ENCODE measurements at regions not wholly inside any gene's neighbourhood (a gene's known extent, or its start where the extent isn't known, plus 50 kb on each side); places are given as distances from the start of the nearest gene placed in this dataset.

DNA sequence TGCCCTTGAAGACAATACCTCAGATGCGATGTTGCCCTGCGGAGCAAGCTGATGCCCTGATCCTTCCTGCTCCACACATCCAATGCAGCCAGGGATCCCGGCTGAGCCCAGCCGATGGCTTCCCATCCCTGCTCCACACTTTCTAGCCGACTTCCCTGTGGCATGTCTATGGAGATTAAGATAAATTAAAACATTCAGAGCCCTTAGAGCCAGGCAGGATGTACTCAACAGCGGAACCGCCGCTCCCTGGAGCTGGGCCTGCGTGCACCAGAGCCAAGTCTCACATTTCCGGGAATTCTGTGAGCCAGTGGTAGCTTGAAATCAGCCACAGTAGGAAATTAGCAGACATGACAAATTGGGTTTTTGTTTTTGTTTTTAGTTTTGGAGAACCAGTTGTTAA lies 620.6 kb downstream of the GALR1 start:
- Histone ChIP-seq H3K27me3 (no peaks in the 10 kb centered on the region), H3K4me3 (no peak overlapping the region), H3K9me3 (no peaks in the 10 kb centered on the region), H3K27ac (peak overlapping the region in 6 of 12 donors; percentile 18 to 67 (median 40)), H3K4me1 (peaks cover 0 to 4% (median 0%) of the 10 kb centered on the region in 12 donors), H3K36me3 (no peaks in the 10 kb centered on the region)
- ATAC-seq (peak in 3 of 4 donors; percentile 47 to 81 (median 59)), DNase-seq (peak in 2 of 5 donors; percentile 40 to 50)
- 47 to 65% (median 61%) methylated on average over 10 of the region's 10 CpGs for WGBS, 4 donors
- TF ChIP-seq POLR2A (IDR thresholded peaks at IDR 0.05) (no peak), CTCF (IDR thresholded peaks at IDR 0.05) (no peak)
- intact Hi-C loops (cut with DNase I): loop anchor here in 1 of 10 donors (5.0 kb wide), 1 partner anchor 52 kb away; no protein-coding TSS in a partner anchor

GRCh38 chr18:77870894-77871293 lies 621.2 kb downstream of the GALR1 start:
- Histone ChIP-seq H3K4me3 (no peak overlapping the region), H3K4me1 (peaks cover 0 to 4% (median 0%) of the 10 kb centered on the region in 12 donors), H3K27ac (peak overlapping the region in 6 of 12 donors; percentile 15 to 67 (median 32)), H3K9me3 (no peaks in the 10 kb centered on the region), H3K27me3 (no peaks in the 10 kb centered on the region), H3K36me3 (no peaks in the 10 kb centered on the region)
- WGBS, 4 donors: 84 to 89% (median 87%) methylated on average over 10 of the region's 10 CpGs
- DNase-seq (no peak), ATAC-seq (no peak)
- intact Hi-C loops (cut with DNase I): loop anchor here in 1 of 10 donors (5.0 kb wide), 1 partner anchor 51 kb away; no protein-coding TSS in a partner anchor
- no peak for TF ChIP-seq CTCF (IDR thresholded peaks at IDR 0.05)
- TF ChIP-seq POLR2A (IDR thresholded peaks at IDR 0.05): no peak

- no peaks in the 10 kb centered on the region for H3K36me3 ChIP-seq
- ATAC-seq: no peak
- WGBS, 4 donors: 92 to 96% (median 95%) methylated on average over 8 of the region's 8 CpGs
- no peaks in the 10 kb centered on the region for H3K27me3 ChIP-seq
- peaks cover 0 to 4% (median 0%) of the 10 kb centered on the region in 12 donors for H3K4me1 ChIP-seq
- intact Hi-C loops (cut with DNase I): loop anchor here in 1 of 10 donors (5.0 kb wide), 1 partner anchor 50 kb away; no protein-coding TSS in a partner anchor
- H3K27ac ChIP-seq: no peak overlapping the region
- no peak overlapping the region for H3K4me3 ChIP-seq
- TF ChIP-seq CTCF (IDR thresholded peaks at IDR 0.05) (no peak), POLR2A (IDR thresholded peaks at IDR 0.05) (no peak)
- no peak for DNase-seq
- no peaks in the 10 kb centered on the region for H3K9me3 ChIP-seq
Observed at GRCh38 chr18:77872166-77872565, 622.5 kb downstream of the GALR1 start.

- Histone ChIP-seq H3K4me3 (no peak overlapping the region), H3K4me1 (no peaks in the 10 kb centered on the region), H3K27ac (no peak overlapping the region), H3K27me3 (peaks cover 0 to 11% (median 0%) of the 10 kb centered on the region in 9 donors), H3K36me3 (no peaks in the 10 kb centered on the region), H3K9me3 (no peaks in the 10 kb centered on the region)
- intact Hi-C loops (cut with DNase I): no loop called here
- ATAC-seq (no peak), DNase-seq (no peak)
- 77 to 79% (median 79%) methylated on average over 16 of the region's 16 CpGs for WGBS, 4 donors
- no peak for TF ChIP-seq POLR2A (IDR thresholded peaks at IDR 0.05)
Observed at GRCh38 chr18:77876319-77876865, 626.7 kb downstream of the GALR1 start.

Data from heart left ventricle (tissue), 16 donors.